Colonic mucosa (tissue), 4 donors: ENCODE measurements at regions not wholly inside any gene's neighbourhood (a gene's known extent, or its start where the extent isn't known, plus 50 kb on each side); places are given as distances from the start of the nearest gene placed in this dataset.

Experiments
- DNase-seq: peaks from one replicate; pipeline ENCODE4 v3.0.0-alpha.2; 2020
- H3K27ac ChIP-seq: fragments of 200-600 bp; one replicate; pipeline ENCODE4 v1.8.0; 2021
- H3K27me3 ChIP-seq: fragments of 200-600 bp; one replicate; pipeline ENCODE4 v1.8.0; 2021
- H3K36me3 ChIP-seq: fragments of 200-600 bp; one replicate; pipeline ENCODE4 v1.8.0; 2021
- H3K4me1 ChIP-seq: fragments of 200-600 bp; one replicate; pipeline ENCODE4 v1.8.0; 2021; ENCODE audit warnings: mild to moderate bottlenecking
- H3K4me3 ChIP-seq: fragments of 200-600 bp; one replicate; pipeline ENCODE4 v1.8.0; 2021
- H3K9ac ChIP-seq, 2 donors: one replicate each; pipeline ENCODE4 v1.7.0; 2013; ENCODE audit warnings: control low read depth in 2 of 2, low read depth in 2 of 2, low read length in 2 of 2
- H3K9me3 ChIP-seq: fragments of 200-600 bp; one replicate; pipeline ENCODE4 v1.8.0; 2021
- intact Hi-C: fragments of 100-400 bp; cut with DNase I; formaldehyde crosslinking; loops from one replicate; pipeline ENCODE4 v1.14.1; 2022
- TF ChIP-seq, protein P1 (sequence below): fragments of 200-600 bp; IDR thresholded peaks from one replicate; pipeline ENCODE4 v1.8.0; 2022; ENCODE audit warnings: antibody characterized with exemption, mild to moderate bottlenecking
- donor health status: healthy.
- donor health status: DM: no; HTN: no; CAD: no.
- donor health status: DM: no; HTN: no; CAD: no.

DNA sequence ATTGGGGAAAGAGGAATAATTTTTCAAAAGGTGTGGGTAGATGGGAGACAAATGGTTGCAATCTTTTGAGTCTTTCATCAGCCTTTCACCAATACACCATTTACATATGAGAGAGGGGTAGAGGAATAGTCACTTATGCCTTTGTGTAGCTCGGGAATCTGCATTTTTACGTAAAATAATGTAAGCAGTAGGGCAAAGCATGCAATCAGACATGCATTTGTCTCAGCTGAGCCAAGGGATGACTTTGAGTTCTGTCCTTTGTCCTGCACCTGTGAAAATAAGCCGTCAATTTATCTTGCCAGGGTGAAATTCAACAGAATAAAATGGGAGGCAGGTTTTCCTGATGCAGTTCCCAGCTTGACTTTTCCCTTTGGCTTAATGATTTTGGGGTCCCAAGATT lies 1473.4 kb upstream of the TENM3 start:
- no peak for DNase-seq
- intact Hi-C loops = no loop called here
- TF ChIP-seq, protein P1, sequence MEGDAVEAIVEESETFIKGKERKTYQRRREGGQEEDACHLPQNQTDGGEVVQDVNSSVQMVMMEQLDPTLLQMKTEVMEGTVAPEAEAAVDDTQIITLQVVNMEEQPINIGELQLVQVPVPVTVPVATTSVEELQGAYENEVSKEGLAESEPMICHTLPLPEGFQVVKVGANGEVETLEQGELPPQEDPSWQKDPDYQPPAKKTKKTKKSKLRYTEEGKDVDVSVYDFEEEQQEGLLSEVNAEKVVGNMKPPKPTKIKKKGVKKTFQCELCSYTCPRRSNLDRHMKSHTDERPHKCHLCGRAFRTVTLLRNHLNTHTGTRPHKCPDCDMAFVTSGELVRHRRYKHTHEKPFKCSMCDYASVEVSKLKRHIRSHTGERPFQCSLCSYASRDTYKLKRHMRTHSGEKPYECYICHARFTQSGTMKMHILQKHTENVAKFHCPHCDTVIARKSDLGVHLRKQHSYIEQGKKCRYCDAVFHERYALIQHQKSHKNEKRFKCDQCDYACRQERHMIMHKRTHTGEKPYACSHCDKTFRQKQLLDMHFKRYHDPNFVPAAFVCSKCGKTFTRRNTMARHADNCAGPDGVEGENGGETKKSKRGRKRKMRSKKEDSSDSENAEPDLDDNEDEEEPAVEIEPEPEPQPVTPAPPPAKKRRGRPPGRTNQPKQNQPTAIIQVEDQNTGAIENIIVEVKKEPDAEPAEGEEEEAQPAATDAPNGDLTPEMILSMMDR = no peak

DNA sequence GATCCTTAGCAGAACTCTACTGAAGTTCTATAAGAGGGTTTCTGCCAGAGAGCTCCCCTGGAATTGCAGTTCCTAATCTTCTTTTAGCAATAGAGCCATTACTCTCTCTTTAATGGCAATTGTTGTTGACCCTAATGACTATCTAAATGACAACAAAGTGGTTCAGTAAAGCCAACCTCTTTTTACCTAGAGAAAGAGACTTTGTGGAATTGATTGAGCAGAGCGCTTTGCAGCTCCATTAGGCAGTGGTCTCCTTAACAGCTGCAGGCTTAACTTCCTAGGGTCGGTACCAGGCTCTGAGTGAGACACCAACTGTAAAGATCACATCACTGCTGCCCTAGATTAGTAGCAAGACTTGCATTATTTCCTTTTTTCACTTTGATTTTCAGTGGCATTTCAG lies 1472.9 kb upstream of the TENM3 start:
- Histone ChIP-seq H3K27me3 (no peaks in the 10 kb centered on the region), H3K36me3 (no peaks in the 10 kb centered on the region), H3K4me1 (no peaks in the 10 kb centered on the region), H3K9ac (no peak overlapping the region), H3K4me3 (no peak overlapping the region), H3K9me3 (no peaks in the 10 kb centered on the region), H3K27ac (no peak overlapping the region)
- no peak for DNase-seq
- intact Hi-C loops = no loop called here
- TF ChIP-seq, protein P1 = no peak

More for the DNA sequence above, 1473.4 kb upstream of the TENM3 start:
- Histone ChIP-seq H3K9ac (no peak overlapping the region), H3K27ac (no peak overlapping the region), H3K27me3 (no peaks in the 10 kb centered on the region), H3K4me3 (no peak overlapping the region), H3K36me3 (no peaks in the 10 kb centered on the region), H3K9me3 (no peaks in the 10 kb centered on the region), H3K4me1 (no peaks in the 10 kb centered on the region)

DNA sequence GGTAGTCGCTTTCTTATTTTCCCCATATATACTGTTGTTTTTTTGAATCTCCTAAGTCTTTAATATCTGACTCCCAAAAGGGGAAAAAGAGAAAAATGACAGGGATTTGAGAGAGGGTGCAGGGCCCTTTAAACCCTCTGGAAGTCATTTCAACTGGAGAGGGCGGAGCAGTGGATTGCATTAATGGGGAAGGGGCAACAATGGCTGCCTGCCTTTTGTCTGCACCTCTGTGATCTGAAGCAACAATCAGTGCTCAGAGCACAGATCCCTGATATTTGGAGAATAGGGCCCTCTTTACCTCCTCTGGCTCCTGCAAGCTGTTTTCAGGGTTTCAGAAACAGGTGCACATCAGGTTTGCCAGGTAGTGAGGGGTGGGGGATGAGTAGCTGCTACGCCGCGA lies 1458.3 kb upstream of the TENM3 start:
- no peaks in the 10 kb centered on the region for H3K27me3 ChIP-seq
- no peak for DNase-seq
- H3K4me3 ChIP-seq = no peak overlapping the region
- no peak overlapping the region for H3K9ac ChIP-seq
- intact Hi-C loops = no loop called here
- H3K4me1 ChIP-seq = no peaks in the 10 kb centered on the region
- no peaks in the 10 kb centered on the region for H3K36me3 ChIP-seq
- H3K9me3 ChIP-seq = no peaks in the 10 kb centered on the region
- TF ChIP-seq, protein P1 = no peak
- no peak overlapping the region for H3K27ac ChIP-seq

DNA sequence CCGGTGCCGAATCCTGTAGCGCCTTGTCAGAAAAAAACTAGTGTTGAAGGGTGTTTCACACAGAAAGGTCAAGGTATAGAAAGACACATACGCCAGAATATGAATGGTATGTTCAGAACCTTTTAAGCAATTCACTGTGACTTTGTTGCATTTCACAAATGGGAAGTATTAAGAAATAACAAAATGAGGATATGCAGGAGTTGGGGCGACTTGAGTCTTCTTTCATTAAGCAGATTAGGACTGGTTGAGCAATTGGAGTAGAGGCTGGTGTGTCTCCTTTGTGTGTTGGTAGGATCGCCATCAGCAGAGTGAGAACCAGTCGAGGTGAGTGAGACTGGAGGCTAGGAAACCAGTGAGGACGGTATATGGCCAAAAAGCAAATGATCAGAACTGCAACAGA lies 1454.5 kb upstream of the TENM3 start:
- Histone ChIP-seq H3K36me3 (no peaks in the 10 kb centered on the region), H3K9me3 (no peaks in the 10 kb centered on the region), H3K27ac (no peak overlapping the region), H3K27me3 (no peaks in the 10 kb centered on the region), H3K4me1 (no peaks in the 10 kb centered on the region), H3K9ac (no peak overlapping the region), H3K4me3 (no peak overlapping the region)
- intact Hi-C loops = no loop called here
- TF ChIP-seq, protein P1 = no peak
- DNase-seq = no peak

DNA sequence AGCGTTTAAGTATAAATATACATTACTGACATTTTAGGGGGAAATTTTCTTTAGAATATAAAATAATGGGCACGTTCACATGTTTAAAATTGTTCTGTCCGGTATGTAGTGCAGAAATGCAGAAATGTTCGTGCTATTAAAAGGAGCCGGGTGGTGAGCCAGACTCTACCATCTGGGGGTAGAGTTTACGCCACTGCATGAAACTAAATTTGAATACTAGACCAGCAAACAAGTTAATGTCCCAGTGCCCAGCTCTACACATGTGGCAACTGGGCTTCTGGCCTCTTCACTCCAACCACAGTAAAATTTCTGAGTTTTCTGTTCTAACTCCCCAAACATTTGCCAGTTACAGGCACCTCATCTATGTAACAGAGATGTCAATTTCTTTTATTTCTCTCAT lies 1453.3 kb upstream of the TENM3 start:
- TF ChIP-seq, protein P1 = no peak
- intact Hi-C loops = no loop called here

DNA sequence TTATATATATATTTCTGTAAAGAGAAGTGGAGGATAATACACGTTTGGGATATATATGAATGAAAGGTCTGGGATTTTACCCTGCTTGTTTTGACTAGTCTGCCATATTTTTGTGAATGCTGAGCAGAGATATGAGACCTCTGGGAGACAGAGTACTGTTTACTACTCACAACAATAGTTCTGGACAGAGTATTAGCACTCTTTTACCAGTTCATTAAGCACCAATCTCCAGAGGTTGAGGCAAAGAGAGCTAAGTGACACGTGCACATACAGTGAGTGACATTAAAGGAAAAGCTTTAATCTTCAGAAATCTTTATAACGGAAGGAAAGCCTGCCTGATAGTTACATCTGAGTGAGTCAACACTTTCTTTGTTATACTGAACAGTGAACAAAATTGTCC lies 1452.7 kb upstream of the TENM3 start:
- Histone ChIP-seq H3K4me3 (no peak overlapping the region), H3K36me3 (no peaks in the 10 kb centered on the region), H3K27ac (no peak overlapping the region), H3K4me1 (no peaks in the 10 kb centered on the region), H3K27me3 (no peaks in the 10 kb centered on the region), H3K9ac (no peak overlapping the region), H3K9me3 (no peaks in the 10 kb centered on the region)
- intact Hi-C loops = no loop called here
- DNase-seq = no peak
- TF ChIP-seq, protein P1 = no peak

More for the DNA sequence above, 1453.3 kb upstream of the TENM3 start:
- no peaks in the 10 kb centered on the region for H3K9me3 ChIP-seq
- H3K4me3 ChIP-seq = no peak overlapping the region
- H3K9ac ChIP-seq = no peak overlapping the region
- no peaks in the 10 kb centered on the region for H3K36me3 ChIP-seq
- no peaks in the 10 kb centered on the region for H3K4me1 ChIP-seq
- H3K27ac ChIP-seq = no peak overlapping the region
- no peaks in the 10 kb centered on the region for H3K27me3 ChIP-seq
- no peak for DNase-seq
